ENCODE measurements at regions not wholly inside any gene's neighbourhood (a gene's known extent, or its start where the extent isn't known, plus 50 kb on each side); places are given as distances from the start of the nearest gene placed in this dataset.

DNA sequence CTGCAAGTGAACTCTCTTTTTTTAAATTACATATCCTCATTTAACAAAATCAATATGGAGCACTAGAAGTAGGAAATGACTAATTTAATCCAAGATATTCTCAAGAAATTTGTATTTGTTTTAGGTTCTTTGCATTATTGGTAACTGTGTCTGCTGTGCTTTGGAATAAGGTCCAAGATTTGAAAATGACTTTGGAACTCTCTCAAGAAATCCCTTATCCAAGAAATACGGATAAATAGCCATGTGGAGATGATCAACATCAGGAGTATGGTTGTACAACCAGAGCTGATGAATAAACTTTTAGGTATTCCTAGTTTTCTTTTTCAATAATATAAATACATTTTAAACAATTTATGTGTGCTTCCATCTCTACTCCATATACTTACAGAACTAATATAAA lies 279.9 kb upstream of the SEMA3C start:
- TF ChIP-seq, protein P1, sequence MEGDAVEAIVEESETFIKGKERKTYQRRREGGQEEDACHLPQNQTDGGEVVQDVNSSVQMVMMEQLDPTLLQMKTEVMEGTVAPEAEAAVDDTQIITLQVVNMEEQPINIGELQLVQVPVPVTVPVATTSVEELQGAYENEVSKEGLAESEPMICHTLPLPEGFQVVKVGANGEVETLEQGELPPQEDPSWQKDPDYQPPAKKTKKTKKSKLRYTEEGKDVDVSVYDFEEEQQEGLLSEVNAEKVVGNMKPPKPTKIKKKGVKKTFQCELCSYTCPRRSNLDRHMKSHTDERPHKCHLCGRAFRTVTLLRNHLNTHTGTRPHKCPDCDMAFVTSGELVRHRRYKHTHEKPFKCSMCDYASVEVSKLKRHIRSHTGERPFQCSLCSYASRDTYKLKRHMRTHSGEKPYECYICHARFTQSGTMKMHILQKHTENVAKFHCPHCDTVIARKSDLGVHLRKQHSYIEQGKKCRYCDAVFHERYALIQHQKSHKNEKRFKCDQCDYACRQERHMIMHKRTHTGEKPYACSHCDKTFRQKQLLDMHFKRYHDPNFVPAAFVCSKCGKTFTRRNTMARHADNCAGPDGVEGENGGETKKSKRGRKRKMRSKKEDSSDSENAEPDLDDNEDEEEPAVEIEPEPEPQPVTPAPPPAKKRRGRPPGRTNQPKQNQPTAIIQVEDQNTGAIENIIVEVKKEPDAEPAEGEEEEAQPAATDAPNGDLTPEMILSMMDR (conservative IDR thresholded peaks at IDR 0.05 in 1 of 2, IDR thresholded peaks at IDR 0.05 in 1 of 2; ENCODE audit: low read depth in 1 of 2, low read length in 2 of 2) = no peak
- no peak for TF ChIP-seq EZH2 (IDR thresholded peaks at IDR 0.05; ENCODE audit: low read length, missing control alignments)

All from fibroblast of lung (primary cell).